HL-60 (cell line): ENCODE measurements at regions not wholly inside any gene's neighbourhood (a gene's known extent, or its start where the extent isn't known, plus 50 kb on each side); places are given as distances from the start of the nearest gene placed in this dataset.
A peak's percentile ranks its signal among the peaks of the same experiment; 100 is the strongest.

Experiments
- DNase-seq, 2 experiments: peaks; one replicate each; pipeline ENCODE4 v3.0.0-alpha.2; 2010 to 2020; ENCODE audit warnings: low read depth in 1 of 2, low spot score in 1 of 2
- H3K27ac ChIP-seq: fragments of 250-450 bp; sonication (Bioruptor Pico); replicated peaks from 2 replicates; pipeline ENCODE4 v1.5.1; 2020; ENCODE audit warnings: mild to moderate bottlenecking, moderate library complexity
- H3K27me3 ChIP-seq: fragments of 250-450 bp; sonication (Bioruptor Pico); 2 replicates; pipeline ENCODE4 v1.5.1; 2021; ENCODE audit warnings: mild to moderate bottlenecking, moderate library complexity; ENCODE audit not compliant: insufficient read depth, poor library complexity, severe bottlenecking
- H3K4me3 ChIP-seq: replicated peaks from 2 replicates; pipeline ENCODE4 v1.5.1; 2011; ENCODE audit warnings: mild to moderate bottlenecking, control low read depth, low read length; ENCODE audit not compliant: insufficient read depth
- CTCF ChIP-seq: IDR thresholded peaks from one replicate; pipeline ENCODE4 v1.5.1; 2011; ENCODE audit warnings: low read length, control low read depth, inconsistent platforms; ENCODE audit not compliant: insufficient read depth
- GABPA ChIP-seq: IDR thresholded peaks from 2 replicates; pipeline ENCODE4 v1.6.1; 2012; ENCODE audit warnings: low read depth
- POLR2AphosphoS5 ChIP-seq: IDR thresholded peaks from 2 replicates; pipeline ENCODE4 v1.6.1; 2012; ENCODE audit warnings: low read depth
- SPI1 ChIP-seq: IDR thresholded peaks from 2 replicates; pipeline ENCODE4 v1.6.1; 2012; ENCODE audit warnings: low read depth, mild to moderate bottlenecking, borderline replicate concordance
- TF ChIP-seq, protein P1 (sequence below): IDR thresholded peaks from 2 replicates; pipeline ENCODE4 v1.6.1; 2012; ENCODE audit warnings: low read depth; ENCODE audit not compliant: insufficient replicate concordance

GRCh38 chrX:96417695-96418094, 266.9 kb upstream of the DIAPH2 start:
- no peaks in the 10 kb centered on the region for H3K27me3 ChIP-seq
- no peak for TF ChIP-seq CTCF
- TF ChIP-seq GABPA: no peak
- TF ChIP-seq POLR2AphosphoS5: no peak
- no peak for TF ChIP-seq SPI1
- TF ChIP-seq, protein P1, sequence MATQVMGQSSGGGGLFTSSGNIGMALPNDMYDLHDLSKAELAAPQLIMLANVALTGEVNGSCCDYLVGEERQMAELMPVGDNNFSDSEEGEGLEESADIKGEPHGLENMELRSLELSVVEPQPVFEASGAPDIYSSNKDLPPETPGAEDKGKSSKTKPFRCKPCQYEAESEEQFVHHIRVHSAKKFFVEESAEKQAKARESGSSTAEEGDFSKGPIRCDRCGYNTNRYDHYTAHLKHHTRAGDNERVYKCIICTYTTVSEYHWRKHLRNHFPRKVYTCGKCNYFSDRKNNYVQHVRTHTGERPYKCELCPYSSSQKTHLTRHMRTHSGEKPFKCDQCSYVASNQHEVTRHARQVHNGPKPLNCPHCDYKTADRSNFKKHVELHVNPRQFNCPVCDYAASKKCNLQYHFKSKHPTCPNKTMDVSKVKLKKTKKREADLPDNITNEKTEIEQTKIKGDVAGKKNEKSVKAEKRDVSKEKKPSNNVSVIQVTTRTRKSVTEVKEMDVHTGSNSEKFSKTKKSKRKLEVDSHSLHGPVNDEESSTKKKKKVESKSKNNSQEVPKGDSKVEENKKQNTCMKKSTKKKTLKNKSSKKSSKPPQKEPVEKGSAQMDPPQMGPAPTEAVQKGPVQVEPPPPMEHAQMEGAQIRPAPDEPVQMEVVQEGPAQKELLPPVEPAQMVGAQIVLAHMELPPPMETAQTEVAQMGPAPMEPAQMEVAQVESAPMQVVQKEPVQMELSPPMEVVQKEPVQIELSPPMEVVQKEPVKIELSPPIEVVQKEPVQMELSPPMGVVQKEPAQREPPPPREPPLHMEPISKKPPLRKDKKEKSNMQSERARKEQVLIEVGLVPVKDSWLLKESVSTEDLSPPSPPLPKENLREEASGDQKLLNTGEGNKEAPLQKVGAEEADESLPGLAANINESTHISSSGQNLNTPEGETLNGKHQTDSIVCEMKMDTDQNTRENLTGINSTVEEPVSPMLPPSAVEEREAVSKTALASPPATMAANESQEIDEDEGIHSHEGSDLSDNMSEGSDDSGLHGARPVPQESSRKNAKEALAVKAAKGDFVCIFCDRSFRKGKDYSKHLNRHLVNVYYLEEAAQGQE: no peak
- no peak overlapping the region for H3K4me3 ChIP-seq
- DNase-seq: no peak
- no peak overlapping the region for H3K27ac ChIP-seq

GRCh38 chrX:96424007-96424406, 260.6 kb upstream of the DIAPH2 start:
- DNase-seq: peak; percentile 26 to 31
- no peak for TF ChIP-seq CTCF
- no peak for TF ChIP-seq GABPA
- TF ChIP-seq, protein P1: no peak
- TF ChIP-seq POLR2AphosphoS5: no peak
- TF ChIP-seq SPI1: no peak
- H3K4me3 ChIP-seq: no peak overlapping the region

GRCh38 chrX:96425200-96425599, 259.4 kb upstream of the DIAPH2 start:
- Histone ChIP-seq H3K27ac (peak overlapping the region; percentile 85), H3K27me3 (no peaks in the 10 kb centered on the region), H3K4me3 (no peak overlapping the region)
- peak; percentile 71 to 77 for DNase-seq
- TF ChIP-seq CTCF: no peak
- TF ChIP-seq, protein P1: no peak
- peak; percentile 91 for TF ChIP-seq SPI1
- no peak for TF ChIP-seq POLR2AphosphoS5
- TF ChIP-seq GABPA: no peak

More at GRCh38 chrX:96424007-96424406, 260.6 kb upstream of the DIAPH2 start:
- H3K27ac ChIP-seq: peak overlapping the region; percentile 85
- H3K27me3 ChIP-seq: no peaks in the 10 kb centered on the region
